Upper lobe of left lung (tissue), 6 donors: ENCODE measurements at regions not wholly inside any gene's neighbourhood (a gene's known extent, or its start where the extent isn't known, plus 50 kb on each side); places are given as distances from the start of the nearest gene placed in this dataset.

Experiments used
- ATAC-seq, 2 donors: fragments of 200-7000 bp; cut with Tn5 transposase; one replicate each; pipeline ENCODE4 v1.9.1; 2022; ENCODE audit warnings: mild to moderate bottlenecking in 2 of 2, moderate library complexity in 2 of 2; ENCODE audit not compliant: low FRiP score in 2 of 2
- DNase-seq, 2 donors: peaks; one replicate each; pipeline ENCODE4 v3.0.0-alpha.2; 2019 to 2020
- H3K27ac ChIP-seq, 4 donors: fragments of 200-600 bp; sonication (generic); one replicate each; pipeline ENCODE4 v1.5.1; 2016 to 2019
- H3K27me3 ChIP-seq, 4 donors: fragments of 200-600 bp; sonication (generic); one replicate each; pipeline ENCODE4 v1.5.1; 2017 to 2019
- H3K36me3 ChIP-seq, 4 donors: fragments of 200-600 bp; sonication (generic); one replicate each; pipeline ENCODE4 v1.5.1; 2016 to 2019
- H3K4me1 ChIP-seq, 4 donors: fragments of 200-600 bp; sonication (generic); one replicate each; pipeline ENCODE4 v1.5.1; 2018 to 2019
- H3K4me3 ChIP-seq, 4 donors: fragments of 200-600 bp; sonication (generic); one replicate each; pipeline ENCODE4 v1.5.1; 2017 to 2019; ENCODE audit warnings: mild to moderate bottlenecking in 2 of 4, moderate library complexity in 1 of 4
- H3K9me3 ChIP-seq, 4 donors: fragments of 200-600 bp; sonication (generic); one replicate each; pipeline ENCODE4 v1.5.1; 2018 to 2019
- EP300 ChIP-seq, 4 donors: sonication (generic); formaldehyde crosslinking; IDR thresholded peaks; one replicate each; pipeline ENCODE4 v1.5.1; 2017; ENCODE audit warnings: antibody characterized with exemption in 4 of 4, control low read depth in 2 of 4
- POLR2A ChIP-seq, 4 donors: fragments of 450-650 bp; IDR thresholded peaks; one replicate each; pipeline ENCODE4 v1.5.1; 2016 to 2017; ENCODE audit warnings: antibody characterized with exemption in 4 of 4, mild to moderate bottlenecking in 2 of 4
- POLR2AphosphoS5 ChIP-seq, 2 donors: sonication (generic); formaldehyde crosslinking; IDR thresholded peaks; one replicate each; pipeline ENCODE4 v1.5.1; 2017; ENCODE audit warnings: antibody characterized with exemption in 2 of 2
- WGBS, 2 donors: methylation state at CpG; one replicate each; pipeline ENCODE4 v1.1.5; 2017 to 2018; 5-methylcytosine and 5-hydroxymethylcytosine counted together
- TF ChIP-seq, protein P1 (sequence below), 6 experiments: fragments of 450-650 bp in 4 of 6; fragments of 200-600 bp in 2 of 6; sonication (generic) in 2 of 6; IDR thresholded peaks; one replicate each; pipeline ENCODE4 v1.5.1; 2016 to 2019; ENCODE audit warnings: antibody characterized with exemption in 6 of 6
- donor health status: DM: no; HTN: no; CAD: no; lungs with moderate emphysema.
- donor health status: DM: no; HTN: yes; CAD: no; lungs with severe emphysema.

- Histone ChIP-seq H3K4me1 (no peaks in the 10 kb centered on the region), H3K4me3 (no peak overlapping the region), H3K9me3 (no peaks in the 10 kb centered on the region), H3K27me3 (no peaks in the 10 kb centered on the region), H3K27ac (no peak overlapping the region), H3K36me3 (no peaks in the 10 kb centered on the region)
- TF ChIP-seq EP300 (IDR thresholded peaks at IDR 0.05), result no peak
- TF ChIP-seq POLR2AphosphoS5 (IDR thresholded peaks at IDR 0.05), result no peak
- TF ChIP-seq, protein P1, sequence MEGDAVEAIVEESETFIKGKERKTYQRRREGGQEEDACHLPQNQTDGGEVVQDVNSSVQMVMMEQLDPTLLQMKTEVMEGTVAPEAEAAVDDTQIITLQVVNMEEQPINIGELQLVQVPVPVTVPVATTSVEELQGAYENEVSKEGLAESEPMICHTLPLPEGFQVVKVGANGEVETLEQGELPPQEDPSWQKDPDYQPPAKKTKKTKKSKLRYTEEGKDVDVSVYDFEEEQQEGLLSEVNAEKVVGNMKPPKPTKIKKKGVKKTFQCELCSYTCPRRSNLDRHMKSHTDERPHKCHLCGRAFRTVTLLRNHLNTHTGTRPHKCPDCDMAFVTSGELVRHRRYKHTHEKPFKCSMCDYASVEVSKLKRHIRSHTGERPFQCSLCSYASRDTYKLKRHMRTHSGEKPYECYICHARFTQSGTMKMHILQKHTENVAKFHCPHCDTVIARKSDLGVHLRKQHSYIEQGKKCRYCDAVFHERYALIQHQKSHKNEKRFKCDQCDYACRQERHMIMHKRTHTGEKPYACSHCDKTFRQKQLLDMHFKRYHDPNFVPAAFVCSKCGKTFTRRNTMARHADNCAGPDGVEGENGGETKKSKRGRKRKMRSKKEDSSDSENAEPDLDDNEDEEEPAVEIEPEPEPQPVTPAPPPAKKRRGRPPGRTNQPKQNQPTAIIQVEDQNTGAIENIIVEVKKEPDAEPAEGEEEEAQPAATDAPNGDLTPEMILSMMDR (IDR thresholded peaks at IDR 0.05), result no peak
- TF ChIP-seq POLR2A (IDR thresholded peaks at IDR 0.05), result no peak
- DNase-seq (no peak), ATAC-seq (no peak)
- WGBS, 2 donors, result 91 to 96% methylated on average over 2 of the region's 2 CpGs
These were observed 1046.2 kb downstream of the KCNT2 start for GRCh38 chr1:195562074-195562473.

DNA sequence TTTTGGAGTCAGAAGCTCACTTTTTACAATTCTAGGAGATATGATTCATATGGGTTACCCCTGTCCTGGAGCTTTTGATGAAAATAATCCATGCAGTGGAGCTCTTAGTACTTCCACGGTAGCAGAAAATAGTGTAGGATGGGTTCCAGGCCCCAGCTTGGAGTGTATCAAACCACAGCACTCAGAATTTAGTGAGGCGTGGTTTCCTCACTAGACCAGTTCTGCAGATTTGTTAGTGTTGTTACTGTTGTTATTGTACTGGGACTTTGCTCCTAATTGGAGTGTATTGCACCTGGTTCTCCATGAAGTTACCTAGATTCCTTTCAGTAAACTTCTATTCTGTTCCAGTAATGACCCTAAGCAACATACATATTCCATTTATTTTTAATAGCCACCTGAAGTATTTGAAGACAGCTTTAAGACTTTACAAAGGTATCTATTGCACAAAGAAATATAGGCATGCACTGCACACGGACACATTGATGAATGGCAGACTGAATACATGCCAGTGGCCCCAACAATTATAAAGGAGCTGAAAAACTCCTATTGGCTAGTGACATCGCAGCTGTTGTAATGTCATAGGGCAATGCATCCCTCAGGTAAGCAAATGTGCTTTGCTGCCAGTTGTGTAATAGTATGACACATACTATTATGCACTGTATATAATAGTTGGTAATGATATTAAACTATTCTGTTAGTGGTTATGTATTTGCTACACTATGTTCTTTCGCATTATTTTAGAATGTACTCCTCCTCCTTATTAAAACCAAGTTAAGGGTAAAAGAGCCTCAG lies 1058.0 kb downstream of the KCNT2 start:
- no peak for TF ChIP-seq POLR2A (IDR thresholded peaks at IDR 0.05)
- no peak for TF ChIP-seq POLR2AphosphoS5 (IDR thresholded peaks at IDR 0.05)
- TF ChIP-seq EP300 (IDR thresholded peaks at IDR 0.05), result no peak
- TF ChIP-seq, protein P1 (IDR thresholded peaks at IDR 0.05), result no peak
- H3K27ac ChIP-seq, result no peak overlapping the region
- H3K27me3 ChIP-seq, result no peaks in the 10 kb centered on the region
- no peak for DNase-seq
- H3K4me3 ChIP-seq, result no peak overlapping the region
- H3K4me1 ChIP-seq, result no peaks in the 10 kb centered on the region
- WGBS, 2 donors, result 86 to 90% methylated on average over 5 of the region's 5 CpGs
- no peaks in the 10 kb centered on the region for H3K36me3 ChIP-seq
- no peaks in the 10 kb centered on the region for H3K9me3 ChIP-seq
- ATAC-seq, result no peak

- H3K4me3 ChIP-seq, result no peak overlapping the region
- no peak for ATAC-seq
- 68 to 72% methylated on average over 2 of the region's 2 CpGs for WGBS, 2 donors
- H3K4me1 ChIP-seq, result no peaks in the 10 kb centered on the region
- DNase-seq, result no peak
- no peaks in the 10 kb centered on the region for H3K27me3 ChIP-seq
- H3K9me3 ChIP-seq, result no peaks in the 10 kb centered on the region
- no peak overlapping the region for H3K27ac ChIP-seq
- H3K36me3 ChIP-seq, result no peaks in the 10 kb centered on the region
- TF ChIP-seq POLR2AphosphoS5 (IDR thresholded peaks at IDR 0.05) (no peak), EP300 (IDR thresholded peaks at IDR 0.05) (no peak)
- TF ChIP-seq, protein P1 (IDR thresholded peaks at IDR 0.05), result no peak
These were observed 1077.3 kb downstream of the KCNT2 start for GRCh38 chr1:195530961-195531360.

DNA sequence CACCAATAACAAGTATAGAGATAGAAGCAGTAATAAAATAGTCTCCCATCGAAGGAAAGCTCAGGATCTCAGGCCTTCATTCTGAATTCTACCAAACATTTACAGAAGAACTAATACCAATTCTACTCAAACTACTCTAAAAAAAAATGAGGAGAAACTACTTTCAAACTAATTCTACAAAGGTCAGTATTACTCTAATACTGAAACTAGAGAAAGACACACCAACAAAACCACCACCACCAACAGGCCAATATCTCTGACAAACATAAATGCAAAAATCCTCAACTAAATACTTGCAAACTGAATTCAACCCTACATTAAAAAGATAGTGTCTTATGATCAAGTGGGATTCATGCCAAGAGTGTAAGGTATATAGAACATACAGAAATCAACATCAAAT lies 1078.4 kb downstream of the KCNT2 start:
- Histone ChIP-seq H3K4me1 (no peaks in the 10 kb centered on the region), H3K4me3 (no peak overlapping the region), H3K36me3 (no peaks in the 10 kb centered on the region), H3K9me3 (no peaks in the 10 kb centered on the region), H3K27ac (no peak overlapping the region), H3K27me3 (no peaks in the 10 kb centered on the region)
- DNase-seq, result no peak
- no peak for ATAC-seq
- TF ChIP-seq, protein P1 (IDR thresholded peaks at IDR 0.05), result no peak
- TF ChIP-seq POLR2A (IDR thresholded peaks at IDR 0.05), result no peak
- no peak for TF ChIP-seq EP300 (IDR thresholded peaks at IDR 0.05)
- no peak for TF ChIP-seq POLR2AphosphoS5 (IDR thresholded peaks at IDR 0.05)
- WGBS, 2 donors, result 63 to 75% methylated on average over 1 of the region's 1 CpG

- Histone ChIP-seq H3K27ac (no peak overlapping the region), H3K27me3 (no peaks in the 10 kb centered on the region), H3K9me3 (no peaks in the 10 kb centered on the region), H3K36me3 (no peaks in the 10 kb centered on the region), H3K4me1 (no peaks in the 10 kb centered on the region), H3K4me3 (no peak overlapping the region)
- no peak for ATAC-seq
- no peak for TF ChIP-seq EP300 (IDR thresholded peaks at IDR 0.05)
- TF ChIP-seq POLR2AphosphoS5 (IDR thresholded peaks at IDR 0.05), result no peak
- TF ChIP-seq, protein P1 (IDR thresholded peaks at IDR 0.05), result no peak
- no peak for TF ChIP-seq POLR2A (IDR thresholded peaks at IDR 0.05)
- no peak for DNase-seq
- 67 to 72% methylated on average over 3 of the region's 3 CpGs for WGBS, 2 donors
These were observed 1087.5 kb downstream of the KCNT2 start for GRCh38 chr1:195520757-195521156.
